ENCODE measurements at regions not wholly inside any gene's neighbourhood (a gene's known extent, or its start where the extent isn't known, plus 50 kb on each side); places are given as distances from the start of the nearest gene placed in this dataset.

DNA sequence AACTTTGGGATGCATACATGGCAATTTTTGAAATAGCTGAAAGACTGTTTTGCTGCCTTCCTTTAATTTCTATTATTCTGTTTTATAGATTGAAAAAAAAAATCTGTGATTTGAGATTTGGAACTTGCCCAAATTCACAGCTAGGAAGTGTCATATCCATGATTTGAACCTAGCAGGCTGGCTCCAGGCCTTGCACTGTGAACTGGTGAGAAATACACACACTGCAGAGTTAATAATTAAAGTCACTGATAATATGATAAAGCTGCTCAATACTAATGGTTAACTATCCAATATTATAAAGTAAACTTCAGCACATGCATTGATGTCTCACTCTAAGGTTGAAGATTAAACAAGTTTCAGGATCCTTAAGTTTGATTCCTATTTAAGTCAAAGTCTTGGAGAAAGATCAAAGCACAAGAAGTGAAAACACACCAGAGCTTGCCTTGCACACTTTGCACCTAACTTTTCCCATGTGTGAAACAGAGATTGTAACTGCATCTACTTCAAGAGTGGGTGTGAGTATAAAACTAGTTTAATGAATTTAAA lies 150.6 kb upstream of the CCDC179 start:
- TF ChIP-seq, protein P1, sequence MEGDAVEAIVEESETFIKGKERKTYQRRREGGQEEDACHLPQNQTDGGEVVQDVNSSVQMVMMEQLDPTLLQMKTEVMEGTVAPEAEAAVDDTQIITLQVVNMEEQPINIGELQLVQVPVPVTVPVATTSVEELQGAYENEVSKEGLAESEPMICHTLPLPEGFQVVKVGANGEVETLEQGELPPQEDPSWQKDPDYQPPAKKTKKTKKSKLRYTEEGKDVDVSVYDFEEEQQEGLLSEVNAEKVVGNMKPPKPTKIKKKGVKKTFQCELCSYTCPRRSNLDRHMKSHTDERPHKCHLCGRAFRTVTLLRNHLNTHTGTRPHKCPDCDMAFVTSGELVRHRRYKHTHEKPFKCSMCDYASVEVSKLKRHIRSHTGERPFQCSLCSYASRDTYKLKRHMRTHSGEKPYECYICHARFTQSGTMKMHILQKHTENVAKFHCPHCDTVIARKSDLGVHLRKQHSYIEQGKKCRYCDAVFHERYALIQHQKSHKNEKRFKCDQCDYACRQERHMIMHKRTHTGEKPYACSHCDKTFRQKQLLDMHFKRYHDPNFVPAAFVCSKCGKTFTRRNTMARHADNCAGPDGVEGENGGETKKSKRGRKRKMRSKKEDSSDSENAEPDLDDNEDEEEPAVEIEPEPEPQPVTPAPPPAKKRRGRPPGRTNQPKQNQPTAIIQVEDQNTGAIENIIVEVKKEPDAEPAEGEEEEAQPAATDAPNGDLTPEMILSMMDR (optimal IDR thresholded peaks at IDR 0.05 in 1 of 3, IDR thresholded peaks at IDR 0.05 in 1 of 3, conservative IDR thresholded peaks at IDR 0.05 in 1 of 3; ENCODE audit: extremely low read depth in 1 of 3, insufficient read depth in 2 of 3, low read length in 3 of 3), result no peak
- TF ChIP-seq EZH2 (IDR thresholded peaks at IDR 0.05; ENCODE audit: low read length), result no peak
- Histone ChIP-seq H3K9me1 (ENCODE audit: control insufficient read depth, extremely low read depth, insufficient read depth, low read length) (no peaks in the 10 kb centered on the region), H3K27ac (ENCODE audit: control insufficient read depth, insufficient read depth, low read length) (no peak overlapping the region), H3K79me2 (ENCODE audit: control insufficient read depth, insufficient read depth, low read length) (no peaks in the 10 kb centered on the region), H3K36me3 (ENCODE audit: control insufficient read depth in 2 of 2, extremely low read depth in 1 of 2, insufficient read depth in 2 of 2, low read length in 2 of 2) (no peaks in the 10 kb centered on the region), H3K4me3 (ENCODE audit: control insufficient read depth in 2 of 3, extremely low read depth in 1 of 3, insufficient read depth in 2 of 3, low read depth in 1 of 3, low read length in 3 of 3) (no peak overlapping the region), H3K27me3 (ENCODE audit: control insufficient read depth, extremely low read depth, insufficient read depth, low read length) (no peaks in the 10 kb centered on the region), H3K4me1 (ENCODE audit: control insufficient read depth, extremely low read depth, insufficient read depth, low read length) (no peaks in the 10 kb centered on the region), H3K9me3 (ENCODE audit: control insufficient read depth, low read depth, low read length) (no peaks in the 10 kb centered on the region), H4K20me1 (ENCODE audit: control insufficient read depth, extremely low read depth, insufficient read depth, low read length) (no peaks in the 10 kb centered on the region), H2AFZ (ENCODE audit: control insufficient read depth, low read length) (no peak overlapping the region), H3K9ac (ENCODE audit: control insufficient read depth, extremely low read depth, insufficient read depth, low read length) (no peak overlapping the region), H3K4me2 (ENCODE audit: control insufficient read depth, extremely low read depth, insufficient read depth, low read depth, low read length) (no peak overlapping the region)
- dilution Hi-C loops (cut with MboI; ENCODE audit: extremely low pct_ligation_motif_present, low sequenced_read_pairs), result no loop called here
- DNase-seq (ENCODE audit: low read depth, low spot score) (no peak), FAIRE-seq (no peak)

DNA sequence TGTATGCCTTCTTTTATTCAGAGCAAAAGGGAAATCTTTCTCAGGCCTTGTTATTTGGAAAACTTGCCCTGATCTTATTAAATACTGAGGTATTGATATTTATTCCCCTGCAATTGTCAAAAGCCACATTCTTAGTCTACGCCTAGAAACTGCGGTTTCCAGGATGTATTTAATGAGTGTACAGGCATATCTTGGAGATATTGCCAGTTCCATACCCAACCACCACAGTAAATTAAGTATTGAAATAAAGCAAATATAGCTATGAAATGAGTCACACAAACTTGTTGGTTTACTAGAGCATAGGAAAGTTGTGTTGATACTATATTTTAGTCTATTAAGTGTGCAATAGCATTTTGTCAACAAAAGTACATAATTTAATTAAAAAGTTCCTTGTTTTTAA lies 152.7 kb upstream of the CCDC179 start:
- Histone ChIP-seq H3K36me3 (ENCODE audit: control insufficient read depth in 2 of 2, extremely low read depth in 1 of 2, insufficient read depth in 2 of 2, low read length in 2 of 2) (no peaks in the 10 kb centered on the region), H3K9ac (ENCODE audit: control insufficient read depth, extremely low read depth, insufficient read depth, low read length) (no peak overlapping the region), H3K9me1 (ENCODE audit: control insufficient read depth, extremely low read depth, insufficient read depth, low read length) (no peaks in the 10 kb centered on the region), H3K9me3 (ENCODE audit: control insufficient read depth, low read depth, low read length) (no peaks in the 10 kb centered on the region), H3K79me2 (ENCODE audit: control insufficient read depth, insufficient read depth, low read length) (no peaks in the 10 kb centered on the region), H3K27me3 (ENCODE audit: control insufficient read depth, extremely low read depth, insufficient read depth, low read length) (no peaks in the 10 kb centered on the region), H3K4me1 (ENCODE audit: control insufficient read depth, extremely low read depth, insufficient read depth, low read length) (no peaks in the 10 kb centered on the region), H4K20me1 (ENCODE audit: control insufficient read depth, extremely low read depth, insufficient read depth, low read length) (no peaks in the 10 kb centered on the region), H3K27ac (ENCODE audit: control insufficient read depth, insufficient read depth, low read length) (no peak overlapping the region), H3K4me3 (ENCODE audit: control insufficient read depth in 2 of 3, extremely low read depth in 1 of 3, insufficient read depth in 2 of 3, low read depth in 1 of 3, low read length in 3 of 3) (no peak overlapping the region), H3K4me2 (ENCODE audit: control insufficient read depth, extremely low read depth, insufficient read depth, low read depth, low read length) (no peak overlapping the region), H2AFZ (ENCODE audit: control insufficient read depth, low read length) (no peak overlapping the region)
- no peak for TF ChIP-seq EZH2 (IDR thresholded peaks at IDR 0.05; ENCODE audit: low read length)
- TF ChIP-seq, protein P1 (optimal IDR thresholded peaks at IDR 0.05 in 1 of 3, IDR thresholded peaks at IDR 0.05 in 1 of 3, conservative IDR thresholded peaks at IDR 0.05 in 1 of 3; ENCODE audit: extremely low read depth in 1 of 3, insufficient read depth in 2 of 3, low read length in 3 of 3), result no peak
- DNase-seq (ENCODE audit: low read depth, low spot score) (no peak), FAIRE-seq (no peak)
- dilution Hi-C loops (cut with MboI; ENCODE audit: extremely low pct_ligation_motif_present, low sequenced_read_pairs), result no loop called here
